Thyroid gland (tissue), 4 donors: ENCODE measurements at regions not wholly inside any gene's neighbourhood (a gene's known extent, or its start where the extent isn't known, plus 50 kb on each side); places are given as distances from the start of the nearest gene placed in this dataset.
A peak's percentile ranks its signal among the peaks of the same experiment; 100 is the strongest.

ENCODE experiments used
- DNase-seq, 2 donors: peaks; one replicate each; pipeline ENCODE4 v3.0.0-alpha.2; 2019
- H3K27ac ChIP-seq, 3 donors: fragments of 200-600 bp; sonication (generic); 1 replicate in 2 of 3; 2 replicates in 1 of 3; pipeline ENCODE4 v1.5.1; 2016 to 2019; ENCODE audit warnings: mild to moderate bottlenecking in 1 of 3, moderate library complexity in 1 of 3
- H3K27me3 ChIP-seq: fragments of 200-600 bp; sonication (generic); one replicate; pipeline ENCODE4 v1.5.1; 2019
- H3K36me3 ChIP-seq, 2 donors: fragments of 200-600 bp; sonication (generic); one replicate each; pipeline ENCODE4 v1.5.1; 2016 to 2019
- H3K4me1 ChIP-seq, 2 donors: fragments of 200-600 bp; sonication (generic); one replicate each; pipeline ENCODE4 v1.5.1; 2017 to 2019
- H3K4me3 ChIP-seq, 3 donors: fragments of 200-600 bp; sonication (generic); replicated peaks in 1 of 3; 1 replicate in 2 of 3; 2 replicates in 1 of 3; pipeline ENCODE4 v1.5.1; 2016; ENCODE audit warnings: mild to moderate bottlenecking in 1 of 3
- H3K9me3 ChIP-seq: fragments of 200-600 bp; sonication (generic); one replicate; pipeline ENCODE4 v1.5.1; 2017
- POLR2A ChIP-seq, 2 donors: fragments of 450-650 bp; IDR thresholded peaks; one replicate each; pipeline ENCODE4 v1.6.1; 2017; ENCODE audit warnings: antibody characterized with exemption in 2 of 2, mild to moderate bottlenecking in 2 of 2, moderate library complexity in 1 of 2
- WGBS, 2 donors: methylation state at CpG; one replicate each; pipeline ENCODE4 v1.1.5; 2017; 5-methylcytosine and 5-hydroxymethylcytosine counted together
- intact Hi-C: fragments of 100-400 bp; cut with DNase I; formaldehyde crosslinking; loops from one replicate; pipeline ENCODE4 v1.15.1; 2023
- TF ChIP-seq, protein P1 (sequence below), 6 experiments: fragments of 200-600 bp in 3 of 6; fragments of 450-650 bp in 3 of 6; sonication (generic) in 3 of 6; IDR thresholded peaks; one replicate each; pipeline ENCODE4 v1.5.1; 2016 to 2019; ENCODE audit warnings: antibody characterized with exemption in 6 of 6, mild to moderate bottlenecking in 2 of 6, inconsistent platforms in 1 of 6, moderate library complexity in 1 of 6

DNA sequence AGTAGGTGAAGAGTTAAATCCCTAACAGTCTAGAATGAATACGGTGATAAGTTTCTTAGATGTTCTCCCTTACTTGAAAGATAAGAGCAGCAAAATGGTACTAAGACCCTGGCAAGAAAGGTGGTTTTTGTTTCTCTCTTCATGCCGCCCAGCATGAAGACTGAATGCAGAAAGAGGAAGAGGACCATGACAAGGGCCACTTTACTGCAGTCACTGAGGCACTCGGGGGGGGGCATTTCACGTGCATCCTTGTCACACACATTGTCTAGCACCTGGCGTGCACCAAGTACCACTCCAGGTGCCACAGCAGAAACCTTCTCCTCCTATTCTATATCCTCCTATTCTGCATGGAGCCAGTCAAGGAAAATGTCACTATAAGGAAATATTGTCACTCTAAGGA lies 222.0 kb downstream of the TOMM20 start:
- DNase-seq: no peak
- WGBS, 2 donors: 83 to 87% methylated on average over 5 of the region's 5 CpGs
- no peaks in the 10 kb centered on the region for H3K27me3 ChIP-seq

DNA sequence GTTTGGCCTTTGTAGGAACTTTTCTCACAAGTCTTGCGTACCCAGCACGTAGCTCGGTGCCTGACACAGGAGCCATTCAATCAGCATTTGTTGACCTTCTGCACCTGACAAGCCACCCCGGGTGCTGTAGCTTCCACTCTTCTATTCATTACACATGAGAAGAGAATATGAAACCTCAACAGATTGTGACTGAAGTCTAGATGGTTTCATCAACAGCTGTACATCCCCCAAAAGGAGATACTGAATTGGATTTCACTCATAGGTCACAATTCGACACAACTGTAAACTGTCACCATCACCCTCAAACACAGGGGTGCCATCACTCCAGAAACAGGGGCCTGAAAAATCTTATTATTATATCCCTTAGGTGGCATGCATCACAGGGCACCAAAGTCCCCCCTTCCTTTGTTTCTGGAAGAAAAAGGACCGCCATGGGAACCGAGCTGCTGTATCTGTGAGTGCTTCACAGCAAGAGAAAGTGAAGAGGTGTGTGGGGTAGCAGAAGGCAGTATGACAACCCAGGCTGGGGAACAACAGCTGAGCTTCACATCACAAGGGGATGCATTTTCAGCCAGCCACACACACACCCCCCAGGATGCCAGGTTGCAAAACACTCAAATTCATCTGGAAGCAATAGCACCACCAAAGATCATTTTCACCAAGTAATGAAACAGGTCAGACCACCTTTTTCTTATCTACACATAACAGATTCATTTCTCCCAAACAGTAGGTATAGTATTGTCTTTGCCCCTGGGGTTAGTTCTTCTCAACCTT lies 225.7 kb downstream of the TOMM20 start:
- Histone ChIP-seq H3K4me3 (no peak overlapping the region), H3K27ac (no peak overlapping the region), H3K27me3 (no peaks in the 10 kb centered on the region), H3K4me1 (peaks cover 10 to 36% of the 10 kb centered on the region in 2 donors), H3K36me3 (no peaks in the 10 kb centered on the region), H3K9me3 (no peaks in the 10 kb centered on the region)
- TF ChIP-seq, protein P1, sequence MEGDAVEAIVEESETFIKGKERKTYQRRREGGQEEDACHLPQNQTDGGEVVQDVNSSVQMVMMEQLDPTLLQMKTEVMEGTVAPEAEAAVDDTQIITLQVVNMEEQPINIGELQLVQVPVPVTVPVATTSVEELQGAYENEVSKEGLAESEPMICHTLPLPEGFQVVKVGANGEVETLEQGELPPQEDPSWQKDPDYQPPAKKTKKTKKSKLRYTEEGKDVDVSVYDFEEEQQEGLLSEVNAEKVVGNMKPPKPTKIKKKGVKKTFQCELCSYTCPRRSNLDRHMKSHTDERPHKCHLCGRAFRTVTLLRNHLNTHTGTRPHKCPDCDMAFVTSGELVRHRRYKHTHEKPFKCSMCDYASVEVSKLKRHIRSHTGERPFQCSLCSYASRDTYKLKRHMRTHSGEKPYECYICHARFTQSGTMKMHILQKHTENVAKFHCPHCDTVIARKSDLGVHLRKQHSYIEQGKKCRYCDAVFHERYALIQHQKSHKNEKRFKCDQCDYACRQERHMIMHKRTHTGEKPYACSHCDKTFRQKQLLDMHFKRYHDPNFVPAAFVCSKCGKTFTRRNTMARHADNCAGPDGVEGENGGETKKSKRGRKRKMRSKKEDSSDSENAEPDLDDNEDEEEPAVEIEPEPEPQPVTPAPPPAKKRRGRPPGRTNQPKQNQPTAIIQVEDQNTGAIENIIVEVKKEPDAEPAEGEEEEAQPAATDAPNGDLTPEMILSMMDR (IDR thresholded peaks at IDR 0.05): no peak
- no peak for TF ChIP-seq POLR2A (IDR thresholded peaks at IDR 0.05)
- DNase-seq: no peak
- WGBS, 2 donors: 94 to 98% methylated on average over 7 of the region's 7 CpGs
- intact Hi-C loops: no loop called here

More for the DNA sequence above, 222.0 kb downstream of the TOMM20 start:
- peaks cover 10 to 25% of the 10 kb centered on the region in 2 donors for H3K4me1 ChIP-seq
- no peaks in the 10 kb centered on the region for H3K36me3 ChIP-seq
- H3K27ac ChIP-seq: no peak overlapping the region
- intact Hi-C loops: no loop called here
- no peak overlapping the region for H3K4me3 ChIP-seq
- no peaks in the 10 kb centered on the region for H3K9me3 ChIP-seq
- TF ChIP-seq, protein P1 (IDR thresholded peaks at IDR 0.05): no peak
- no peak for TF ChIP-seq POLR2A (IDR thresholded peaks at IDR 0.05)

DNA sequence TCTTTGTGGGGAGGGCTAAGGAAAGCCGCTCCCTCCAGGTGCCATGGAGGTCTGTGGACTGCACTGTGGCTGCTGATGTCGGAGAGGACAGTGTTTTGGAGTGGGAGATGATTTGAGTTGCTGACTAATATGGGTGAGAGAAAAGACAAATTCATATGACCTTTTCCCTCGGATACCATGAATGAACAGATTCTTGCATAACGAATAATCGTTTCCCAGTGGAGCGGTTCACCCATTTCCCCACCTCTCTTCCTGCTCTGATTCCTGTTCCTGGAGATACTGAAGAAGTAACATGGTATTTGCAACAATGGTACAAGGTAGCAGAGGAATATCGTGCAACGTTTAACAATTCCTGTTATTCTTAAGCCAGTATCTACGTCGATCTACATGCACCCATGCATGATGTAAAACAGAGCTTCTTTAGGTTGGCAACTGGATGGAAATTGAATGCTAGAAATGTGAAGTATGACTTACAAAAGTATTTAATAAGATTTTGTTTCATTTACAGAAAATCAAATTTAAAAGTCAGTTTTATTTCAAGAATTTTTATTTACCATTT lies 227.1 kb downstream of the TOMM20 start:
- no peaks in the 10 kb centered on the region for H3K9me3 ChIP-seq
- intact Hi-C loops: no loop called here
- WGBS, 2 donors: 84 to 88% methylated on average over 10 of the region's 10 CpGs
- TF ChIP-seq, protein P1 (IDR thresholded peaks at IDR 0.05): no peak
- no peak for TF ChIP-seq POLR2A (IDR thresholded peaks at IDR 0.05)
- no peaks in the 10 kb centered on the region for H3K36me3 ChIP-seq
- no peaks in the 10 kb centered on the region for H3K27me3 ChIP-seq
- no peak for DNase-seq
- no peak overlapping the region for H3K4me3 ChIP-seq
- no peak overlapping the region for H3K27ac ChIP-seq
- H3K4me1 ChIP-seq: peaks cover 10 to 25% of the 10 kb centered on the region in 2 donors

DNA sequence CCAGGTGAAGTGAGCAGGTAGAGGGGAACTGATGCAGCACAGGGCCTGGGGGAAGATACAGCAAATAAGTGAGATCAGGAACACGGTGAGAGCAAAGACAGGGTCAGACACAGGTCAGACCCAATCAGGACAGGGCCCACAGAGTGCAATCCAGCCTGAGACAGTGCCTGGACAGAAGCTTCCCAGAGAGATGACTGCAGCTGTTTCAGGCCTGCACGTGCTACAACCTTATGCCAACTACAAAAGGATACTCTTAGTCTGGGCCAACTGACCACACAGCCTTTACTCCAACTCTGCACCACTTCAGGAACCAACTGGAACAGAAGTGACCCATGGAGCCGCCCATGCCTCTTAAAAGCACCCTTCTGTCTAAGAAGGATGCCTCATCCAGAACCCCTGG lies 228.0 kb downstream of the TOMM20 start:
- WGBS, 2 donors: 56 to 64% methylated on average over 3 of the region's 3 CpGs
- Histone ChIP-seq H3K4me1 (peaks cover 10 to 25% of the 10 kb centered on the region in 2 donors), H3K27ac (peak overlapping the region in 1 of 3 donors; percentile 31), H3K27me3 (no peaks in the 10 kb centered on the region), H3K4me3 (no peak overlapping the region), H3K36me3 (no peaks in the 10 kb centered on the region), H3K9me3 (no peaks in the 10 kb centered on the region)
- intact Hi-C loops: no loop called here
- TF ChIP-seq, protein P1 (IDR thresholded peaks at IDR 0.05): no peak
- TF ChIP-seq POLR2A (IDR thresholded peaks at IDR 0.05): no peak
- peak; percentile 33 to 49 for DNase-seq

DNA sequence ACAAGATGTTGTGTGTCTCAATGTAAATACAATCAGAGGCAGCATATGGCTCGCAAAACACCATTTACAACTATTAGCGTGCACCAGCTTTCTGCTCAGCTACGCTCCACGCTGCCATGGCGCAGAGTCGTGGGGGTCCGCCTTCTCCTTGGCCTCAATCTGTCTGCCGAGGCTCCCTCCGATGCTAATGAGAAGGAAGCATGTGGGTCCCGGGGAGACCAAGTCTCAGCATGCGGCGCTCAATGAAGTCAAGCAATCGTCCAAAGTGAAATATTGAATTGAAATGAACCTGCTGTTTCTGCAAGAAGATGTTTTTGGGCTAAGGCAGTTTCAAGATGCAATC lies 228.9 kb downstream of the TOMM20 start:
- peaks cover 10 to 25% of the 10 kb centered on the region in 2 donors for H3K4me1 ChIP-seq
- TF ChIP-seq POLR2A (IDR thresholded peaks at IDR 0.05): no peak
- TF ChIP-seq, protein P1 (IDR thresholded peaks at IDR 0.05): no peak
- intact Hi-C loops: no loop called here
- H3K27ac ChIP-seq: peak overlapping the region in 1 of 3 donors; percentile 65
- no peaks in the 10 kb centered on the region for H3K9me3 ChIP-seq
- H3K27me3 ChIP-seq: no peaks in the 10 kb centered on the region
- H3K36me3 ChIP-seq: no peaks in the 10 kb centered on the region
- DNase-seq: no peak
- WGBS, 2 donors: 91 to 92% methylated on average over 13 of the region's 13 CpGs
- H3K4me3 ChIP-seq: no peak overlapping the region
